Cardiac septum (tissue), 1 donor: ENCODE measurements at regions not wholly inside any gene's neighbourhood (a gene's known extent, or its start where the extent isn't known, plus 50 kb on each side); places are given as distances from the start of the nearest gene placed in this dataset.
"Not testable (repeated sequence)": the region's sequence is repeated elsewhere in the genome, so short reads cannot be mapped to it uniquely, and the experiment has no call there.

ENCODE experiments used
- DNase-seq: peaks from one replicate; pipeline ENCODE4 v3.0.0-alpha.2; 2020; ENCODE audit warnings: low spot score
- intact Hi-C: fragments of 100-400 bp; cut with DNase I; formaldehyde crosslinking; loops from one replicate; pipeline ENCODE4 v1.14.0; 2022
- donor health status: DM: no; HTN: no; CAD: no.

- no peak for DNase-seq
- intact Hi-C loops, result no loop called here
Observed at GRCh38 chr6:37580176-37580955, 80.7 kb upstream of the CCDC167 start.

- intact Hi-C loops, result no loop called here
- DNase-seq, result no peak
Observed at GRCh38 chr6:37579444-37580067, 79.9 kb upstream of the CCDC167 start.

- intact Hi-C loops, result no loop called here
- no peak for DNase-seq
Observed at GRCh38 chr6:37578104-37578503, 78.4 kb upstream of the CCDC167 start.

- DNase-seq, result no peak
- intact Hi-C loops, result no loop called here
Observed at GRCh38 chr6:37576336-37576737, 76.6 kb upstream of the CCDC167 start.

- DNase-seq, result no peak
- intact Hi-C loops, result no loop called here
Observed at GRCh38 chr6:37575221-37575620, 75.5 kb upstream of the CCDC167 start.

- DNase-seq, result no peak
- intact Hi-C loops, result no loop called here
Observed at GRCh38 chr6:37572334-37572733, 72.6 kb upstream of the CCDC167 start.

GRCh38 chr6:37570482-37571133 lies 70.9 kb upstream of the CCDC167 start:
- intact Hi-C loops, result no loop called here
- no peak for DNase-seq

GRCh38 chr6:37569743-37570481 lies 70.2 kb upstream of the CCDC167 start:
- no peak for DNase-seq
- intact Hi-C loops, result loop anchor here (5.0 kb wide), 4 partner anchors 88 to 203 kb away; no protein-coding TSS in a partner anchor

- intact Hi-C loops, result loop anchor here (5.0 kb wide), 4 partner anchors 87 to 202 kb away; no protein-coding TSS in a partner anchor
- DNase-seq, result no peak
Observed at GRCh38 chr6:37569317-37569716, 69.6 kb upstream of the CCDC167 start.

- no peak for DNase-seq
- intact Hi-C loops, result loop anchor here (5.0 kb wide), 4 partner anchors 85 to 200 kb away; no protein-coding TSS in a partner anchor
Observed at GRCh38 chr6:37566950-37567349, 67.3 kb upstream of the CCDC167 start.

GRCh38 chr6:37566111-37566949 lies 66.6 kb upstream of the CCDC167 start:
- DNase-seq, result no peak
- intact Hi-C loops, result loop anchor here (5.0 kb wide), 4 partner anchors 84 to 199 kb away; no protein-coding TSS in a partner anchor

- intact Hi-C loops, result loop anchor here (5.0 kb wide), 4 partner anchors 83 to 198 kb away; no protein-coding TSS in a partner anchor
- DNase-seq, result no peak
Observed at GRCh38 chr6:37565267-37566110, 65.8 kb upstream of the CCDC167 start.

- DNase-seq, intact Hi-C loops: not testable (repeated sequence)
Observed at GRCh38 chr6:37562926-37563288, 63.2 kb upstream of the CCDC167 start.

GRCh38 chr6:37561361-37561760 lies 61.7 kb upstream of the CCDC167 start:
- intact Hi-C loops, result no loop called here

GRCh38 chr6:37560737-37561103 lies 61.0 kb upstream of the CCDC167 start:
- DNase-seq, result no peak
- intact Hi-C loops, result no loop called here

More at GRCh38 chr6:37561361-37561760, 61.7 kb upstream of the CCDC167 start:
- no peak for DNase-seq

- intact Hi-C loops, result no loop called here
- DNase-seq, result no peak
Observed at GRCh38 chr6:37559501-37559900, 59.8 kb upstream of the CCDC167 start.

GRCh38 chr6:37559050-37559449 lies 59.4 kb upstream of the CCDC167 start:
- intact Hi-C loops, result no loop called here
- DNase-seq, result no peak

- intact Hi-C loops, result no loop called here
- DNase-seq, result no peak
Observed at GRCh38 chr6:37558646-37559045, 59.0 kb upstream of the CCDC167 start.
